ENCODE measurements at regions not wholly inside any gene's neighbourhood (a gene's known extent, or its start where the extent isn't known, plus 50 kb on each side); places are given as distances from the start of the nearest gene placed in this dataset.

- H3K4me3 ChIP-seq (ENCODE audit: low read length), result no peak overlapping the region
- TF ChIP-seq CTCF (conservative IDR thresholded peaks at IDR 0.05; ENCODE audit: low read length), result no peak
These were observed 1560.0 kb upstream of the TENM3 start for GRCh38 chr4:180683186-180683585.

GRCh38 chr4:180688480-180688879 lies 1554.7 kb upstream of the TENM3 start:
- no peak overlapping the region for H3K4me3 ChIP-seq (ENCODE audit: low read length)
- no peak for DNase-seq (ENCODE audit: low read depth)
- TF ChIP-seq CTCF (conservative IDR thresholded peaks at IDR 0.05; ENCODE audit: low read length), result no peak

More at GRCh38 chr4:180683186-180683585, 1560.0 kb upstream of the TENM3 start:
- DNase-seq (ENCODE audit: low read depth), result no peak

GRCh38 chr4:180694875-180695274 lies 1548.3 kb upstream of the TENM3 start:
- no peak for DNase-seq (ENCODE audit: low read depth)
- no peak for TF ChIP-seq CTCF (conservative IDR thresholded peaks at IDR 0.05; ENCODE audit: low read length)
- H3K4me3 ChIP-seq (ENCODE audit: low read length), result no peak overlapping the region

- H3K4me3 ChIP-seq (ENCODE audit: low read length), result no peak overlapping the region
- no peak for TF ChIP-seq CTCF (conservative IDR thresholded peaks at IDR 0.05; ENCODE audit: low read length)
- DNase-seq (ENCODE audit: low read depth), result peak; percentile 40
These were observed 1547.4 kb upstream of the TENM3 start for GRCh38 chr4:180695851-180696250.

GRCh38 chr4:180696460-180697092 lies 1546.6 kb upstream of the TENM3 start:
- DNase-seq (ENCODE audit: low read depth), result no peak
- no peak overlapping the region for H3K4me3 ChIP-seq (ENCODE audit: low read length)
- TF ChIP-seq CTCF (conservative IDR thresholded peaks at IDR 0.05; ENCODE audit: low read length), result no peak

- H3K4me3 ChIP-seq (ENCODE audit: low read length), result no peak overlapping the region
- no peak for DNase-seq (ENCODE audit: low read depth)
- no peak for TF ChIP-seq CTCF (conservative IDR thresholded peaks at IDR 0.05; ENCODE audit: low read length)
These were observed 1544.5 kb upstream of the TENM3 start for GRCh38 chr4:180698550-180699195.

- no peak for DNase-seq (ENCODE audit: low read depth)
- TF ChIP-seq CTCF (conservative IDR thresholded peaks at IDR 0.05; ENCODE audit: low read length), result no peak
- H3K4me3 ChIP-seq (ENCODE audit: low read length), result no peak overlapping the region
These were observed 1536.4 kb upstream of the TENM3 start for GRCh38 chr4:180706766-180707165.
